H9 (cell line): ENCODE measurements at regions not wholly inside any gene's neighbourhood (a gene's known extent, or its start where the extent isn't known, plus 50 kb on each side); places are given as distances from the start of the nearest gene placed in this dataset.

Experiments used
- DNase-seq: peaks from one replicate; pipeline ENCODE4 v3.0.0-alpha.2; 2017
- H2AFZ ChIP-seq: one replicate; pipeline ENCODE4 v1.6.1; 2013; ENCODE audit warnings: mild to moderate bottlenecking, low read length, control low read depth, moderate library complexity
- H2AK5ac ChIP-seq: 2 replicates; pipeline ENCODE4 v1.6.1; 2013; ENCODE audit warnings: low read length, control low read depth, mixed read lengths; ENCODE audit not compliant: insufficient read length
- H2BK120ac ChIP-seq: one replicate; pipeline ENCODE4 v1.6.1; 2013; ENCODE audit warnings: low read depth, mild to moderate bottlenecking, low read length, control low read depth, inconsistent platforms; ENCODE audit not compliant: poor library complexity, severe bottlenecking
- H2BK12ac ChIP-seq: 2 replicates; pipeline ENCODE4 v1.6.1; 2013; ENCODE audit warnings: low read length, control low read depth, mixed read lengths, low read depth; ENCODE audit not compliant: insufficient read length
- H2BK15ac ChIP-seq: 2 replicates; pipeline ENCODE4 v1.6.1; 2013; ENCODE audit warnings: low read depth, low read length, control low read depth
- H2BK20ac ChIP-seq: one replicate; pipeline ENCODE4 v1.6.1; 2013; ENCODE audit warnings: low read depth, mild to moderate bottlenecking, low read length, control low read depth, inconsistent platforms; ENCODE audit not compliant: poor library complexity, severe bottlenecking
- H2BK5ac ChIP-seq: 2 replicates; pipeline ENCODE4 v1.6.1; 2013; ENCODE audit warnings: low read length, control low read depth, mixed read lengths; ENCODE audit not compliant: insufficient read length
- H3K14ac ChIP-seq: 2 replicates; pipeline ENCODE4 v1.6.1; 2013; ENCODE audit warnings: low read length, control low read depth; ENCODE audit not compliant: insufficient read depth
- H3K18ac ChIP-seq: 2 replicates; pipeline ENCODE4 v1.6.1; 2013; ENCODE audit warnings: low read depth, mild to moderate bottlenecking, mixed read lengths, low read length, control low read depth; ENCODE audit not compliant: insufficient read length
- H3K23ac ChIP-seq: 2 replicates; pipeline ENCODE4 v1.6.1; 2013; ENCODE audit warnings: low read length, control low read depth, mixed read lengths, low read depth; ENCODE audit not compliant: insufficient read length
- H3K23me2 ChIP-seq: 2 replicates; pipeline ENCODE4 v1.6.1; 2013; ENCODE audit warnings: low read depth, mild to moderate bottlenecking, mixed read lengths, low read length, control low read depth; ENCODE audit not compliant: insufficient read length, poor library complexity, severe bottlenecking
- H3K27ac ChIP-seq: 2 replicates; pipeline ENCODE4 v1.5.1; 2013; ENCODE audit warnings: low read length, control low read depth, mixed read lengths, low read depth; ENCODE audit not compliant: insufficient read length
- H3K27me3 ChIP-seq: 2 replicates; pipeline ENCODE4 v1.6.1; 2013; ENCODE audit warnings: low read length, control low read depth, inconsistent platforms; ENCODE audit not compliant: insufficient read depth
- H3K4ac ChIP-seq: 2 replicates; pipeline ENCODE4 v1.6.1; 2013; ENCODE audit warnings: low read depth, mild to moderate bottlenecking, control low read depth, inconsistent platforms, low read length, moderate library complexity
- H3K4me1 ChIP-seq: 2 replicates; pipeline ENCODE4 v1.6.1; 2013; ENCODE audit warnings: low read length, control low read depth, inconsistent platforms; ENCODE audit not compliant: insufficient read depth
- H3K4me2 ChIP-seq: 2 replicates; pipeline ENCODE4 v1.6.1; 2013; ENCODE audit warnings: low read length, control low read depth, mixed read lengths; ENCODE audit not compliant: insufficient read length, insufficient read depth
- H3K56ac ChIP-seq: 2 replicates; pipeline ENCODE4 v1.6.1; 2013; ENCODE audit warnings: low read depth, mild to moderate bottlenecking, mixed read lengths, low read length, control low read depth; ENCODE audit not compliant: insufficient read length
- H3K79me1 ChIP-seq: 2 replicates; pipeline ENCODE4 v1.6.1; 2013; ENCODE audit warnings: low read depth, mild to moderate bottlenecking, moderate library complexity, low read length, control low read depth, inconsistent platforms; ENCODE audit not compliant: insufficient read depth, poor library complexity, severe bottlenecking
- H3K79me2 ChIP-seq: 2 replicates; pipeline ENCODE4 v1.6.1; 2013; ENCODE audit warnings: low read length, control low read depth, inconsistent platforms; ENCODE audit not compliant: insufficient read depth
- H3K9ac ChIP-seq: 2 replicates; pipeline ENCODE4 v1.6.1; 2013; ENCODE audit warnings: low read length, control low read depth, mixed read lengths; ENCODE audit not compliant: insufficient read length; ENCODE audit errors: extremely low read depth
- H3K9me3 ChIP-seq: one replicate; pipeline ENCODE4 v1.6.1; 2013; ENCODE audit warnings: low read depth, low read length, inconsistent platforms; ENCODE audit not compliant: control insufficient read depth
- H3T11ph ChIP-seq: one replicate; pipeline ENCODE4 v1.6.1; 2013; ENCODE audit warnings: mild to moderate bottlenecking, low read length, control low read depth, inconsistent platforms
- H4K20me1 ChIP-seq: one replicate; pipeline ENCODE4 v1.6.1; 2013; ENCODE audit not compliant: control insufficient read depth, insufficient read length, insufficient read depth
- H4K5ac ChIP-seq: 2 replicates; pipeline ENCODE4 v1.6.1; 2013; ENCODE audit warnings: low read depth, mild to moderate bottlenecking, mixed read lengths, low read length, control low read depth; ENCODE audit not compliant: insufficient read length
- H4K8ac ChIP-seq: replicated peaks from 2 replicates; pipeline ENCODE4 v1.6.1; 2013; ENCODE audit warnings: low read length, control low read depth, mixed read lengths, low read depth; ENCODE audit not compliant: insufficient read length
- H4K91ac ChIP-seq: 2 replicates; pipeline ENCODE4 v1.6.1; 2013; ENCODE audit warnings: low read depth, mild to moderate bottlenecking, moderate library complexity, mixed read lengths, low read length, control low read depth; ENCODE audit not compliant: insufficient read length
- H3K27ac Mint-ChIP-seq, 3 experiments: 2 replicates in 2 of 3; 3 replicates in 1 of 3; pipeline ENCODE4 v1.8.0; 2020 to 2021; ENCODE audit warnings: mixed read lengths in 3 of 3, mild to moderate bottlenecking in 1 of 3, moderate library complexity in 1 of 3
- H3K27me3 Mint-ChIP-seq: 2 replicates; pipeline ENCODE4 v1.8.0; 2021; ENCODE audit warnings: low read depth, mild to moderate bottlenecking, moderate library complexity, mixed read lengths
- H3K36me3 Mint-ChIP-seq, 3 experiments: 2 replicates in 2 of 3; 3 replicates in 1 of 3; pipeline ENCODE4 v1.8.0; 2020 to 2021; ENCODE audit warnings: low read depth in 3 of 3, mixed read lengths in 3 of 3; ENCODE audit not compliant: insufficient read depth in 1 of 3
- H3K4me1 Mint-ChIP-seq, 2 experiments: 2 replicates each; pipeline ENCODE4 v1.8.0; 2020; ENCODE audit warnings: mixed read lengths in 2 of 2
- H3K4me3 Mint-ChIP-seq, 2 experiments: 2 replicates in 1 of 2; 3 replicates in 1 of 2; pipeline ENCODE4 v1.8.0; 2020 to 2021; ENCODE audit warnings: mild to moderate bottlenecking in 2 of 2, mixed read lengths in 2 of 2, moderate library complexity in 1 of 2
- H3K9me3 Mint-ChIP-seq, 2 experiments: 2 replicates in 1 of 2; 3 replicates in 1 of 2; pipeline ENCODE4 v1.8.0; 2020; ENCODE audit warnings: mild to moderate bottlenecking in 2 of 2, mixed read lengths in 2 of 2, moderate library complexity in 1 of 2
- TF ChIP-seq, protein P1 (sequence below): fragments of 200-600 bp; sonication (generic); conservative IDR thresholded peaks from 3 replicates; pipeline ENCODE4 v1.8.0; 2021; ENCODE audit warnings: antibody characterized with exemption, mild to moderate bottlenecking

DNA sequence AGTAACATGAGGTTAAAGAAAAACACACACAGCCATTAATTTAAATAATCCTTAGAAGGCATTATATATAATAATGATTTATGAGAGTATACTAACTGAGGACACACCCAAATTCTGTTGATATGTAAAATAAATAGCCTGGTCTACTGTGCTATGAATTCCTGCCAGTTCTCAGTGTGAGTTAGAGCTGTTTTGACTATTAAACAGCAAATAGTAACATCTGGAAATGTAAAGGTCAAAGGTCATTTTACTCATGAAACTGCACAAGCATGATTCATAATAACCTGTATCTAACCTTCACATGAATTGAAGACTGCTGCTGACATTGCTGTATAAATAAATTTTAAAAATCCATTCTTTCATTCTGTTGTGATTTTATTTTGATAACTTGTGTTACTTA, 966.7 kb downstream of the SLC6A15 start:
- TF ChIP-seq, protein P1, sequence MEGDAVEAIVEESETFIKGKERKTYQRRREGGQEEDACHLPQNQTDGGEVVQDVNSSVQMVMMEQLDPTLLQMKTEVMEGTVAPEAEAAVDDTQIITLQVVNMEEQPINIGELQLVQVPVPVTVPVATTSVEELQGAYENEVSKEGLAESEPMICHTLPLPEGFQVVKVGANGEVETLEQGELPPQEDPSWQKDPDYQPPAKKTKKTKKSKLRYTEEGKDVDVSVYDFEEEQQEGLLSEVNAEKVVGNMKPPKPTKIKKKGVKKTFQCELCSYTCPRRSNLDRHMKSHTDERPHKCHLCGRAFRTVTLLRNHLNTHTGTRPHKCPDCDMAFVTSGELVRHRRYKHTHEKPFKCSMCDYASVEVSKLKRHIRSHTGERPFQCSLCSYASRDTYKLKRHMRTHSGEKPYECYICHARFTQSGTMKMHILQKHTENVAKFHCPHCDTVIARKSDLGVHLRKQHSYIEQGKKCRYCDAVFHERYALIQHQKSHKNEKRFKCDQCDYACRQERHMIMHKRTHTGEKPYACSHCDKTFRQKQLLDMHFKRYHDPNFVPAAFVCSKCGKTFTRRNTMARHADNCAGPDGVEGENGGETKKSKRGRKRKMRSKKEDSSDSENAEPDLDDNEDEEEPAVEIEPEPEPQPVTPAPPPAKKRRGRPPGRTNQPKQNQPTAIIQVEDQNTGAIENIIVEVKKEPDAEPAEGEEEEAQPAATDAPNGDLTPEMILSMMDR = no peak
- H2BK5ac ChIP-seq = no peak overlapping the region
- H4K5ac ChIP-seq = no peak overlapping the region
- H4K20me1 ChIP-seq = no peaks in the 10 kb centered on the region
- no peaks in the 10 kb centered on the region for H3K23me2 ChIP-seq
- no peak overlapping the region for H2BK15ac ChIP-seq
- no peak overlapping the region for H3K18ac ChIP-seq
- no peaks in the 10 kb centered on the region for H3K4me1 ChIP-seq
- no peak overlapping the region for H3K4me2 ChIP-seq
- no peak overlapping the region for H2BK20ac ChIP-seq
- Mint-ChIP-seq H3K9me3 (peaks cover 7 to 12% of the 10 kb centered on the region in 2 experiments), H3K4me1 (peaks cover 14 to 15% of the 10 kb centered on the region in 2 experiments), H3K27me3 (no peaks in the 10 kb centered on the region), H3K36me3 (peaks cover 5 to 14% (median 6%) of the 10 kb centered on the region in 3 experiments), H3K27ac (no peak overlapping the region), H3K4me3 (no peak overlapping the region)
- H3K27me3 ChIP-seq = no peaks in the 10 kb centered on the region
- H3K9ac ChIP-seq = no peak overlapping the region
- DNase-seq = no peak
- H3K79me1 ChIP-seq = no peaks in the 10 kb centered on the region
- no peak overlapping the region for H2AFZ ChIP-seq
- no peak overlapping the region for H3K23ac ChIP-seq
- H4K8ac ChIP-seq = no peak overlapping the region
- no peak overlapping the region for H3K4ac ChIP-seq
- no peak overlapping the region for H3T11ph ChIP-seq
- H3K27ac ChIP-seq = no peak overlapping the region
- no peak overlapping the region for H2BK12ac ChIP-seq
- H3K9me3 ChIP-seq = peaks cover 1% of the 10 kb centered on the region
- no peak overlapping the region for H2AK5ac ChIP-seq
- H2BK120ac ChIP-seq = no peak overlapping the region
- no peak overlapping the region for H3K14ac ChIP-seq
- H3K56ac ChIP-seq = no peak overlapping the region
- no peaks in the 10 kb centered on the region for H3K79me2 ChIP-seq
- H4K91ac ChIP-seq = no peak overlapping the region
